ENCODE measurements at regions not wholly inside any gene's neighbourhood (a gene's known extent, or its start where the extent isn't known, plus 50 kb on each side); places are given as distances from the start of the nearest gene placed in this dataset.

DNA sequence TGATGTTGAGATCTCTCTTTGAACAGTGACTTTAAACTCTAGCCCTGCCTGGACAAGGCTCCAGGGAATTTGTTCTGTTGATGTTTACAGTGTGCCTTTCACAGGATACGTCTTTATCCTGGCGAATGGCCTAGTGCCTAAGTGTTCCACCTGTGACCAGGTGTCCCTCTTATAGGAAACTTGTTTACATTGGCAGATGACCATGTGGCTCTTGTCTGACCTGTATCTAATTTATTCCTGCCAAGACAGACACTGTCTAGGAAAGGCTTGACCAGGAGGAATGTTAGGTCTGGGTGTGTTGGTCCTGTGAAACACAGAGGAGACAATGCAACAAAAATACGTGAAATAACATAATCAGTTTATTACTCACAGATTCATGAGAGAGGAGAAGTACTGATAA is 875.6 kb downstream of the METTL15 start:
- TF ChIP-seq POLR2AphosphoS5 (IDR thresholded peaks at IDR 0.05; ENCODE audit: borderline replicate concordance, low read depth, low read length) (no peak), EZH2 (IDR thresholded peaks at IDR 0.05) (no peak)
